ENCODE measurements at regions not wholly inside any gene's neighbourhood (a gene's known extent, or its start where the extent isn't known, plus 50 kb on each side); places are given as distances from the start of the nearest gene placed in this dataset.

- H3K4me3 ChIP-seq (ENCODE audit: low read length): no peak overlapping the region
- DNase-seq (ENCODE audit: low read depth): no peak
- no peak for TF ChIP-seq CTCF (IDR thresholded peaks at IDR 0.05; ENCODE audit: insufficient read depth, low read depth, low read length, missing control alignments)
Measured at GRCh38 chr10:130485958-130486895, 350.0 kb downstream of the GLRX3 start.

- DNase-seq (ENCODE audit: low read depth): no peak
- H3K4me3 ChIP-seq (ENCODE audit: low read length): no peak overlapping the region
- TF ChIP-seq CTCF (IDR thresholded peaks at IDR 0.05; ENCODE audit: insufficient read depth, low read depth, low read length, missing control alignments): no peak
Measured at GRCh38 chr10:130486906-130487305, 350.7 kb downstream of the GLRX3 start.

GRCh38 chr10:130487566-130487965, 351.4 kb downstream of the GLRX3 start:
- no peak for DNase-seq (ENCODE audit: low read depth)
- no peak for TF ChIP-seq CTCF (IDR thresholded peaks at IDR 0.05; ENCODE audit: insufficient read depth, low read depth, low read length, missing control alignments)
- H3K4me3 ChIP-seq (ENCODE audit: low read length): no peak overlapping the region

- no peak for DNase-seq (ENCODE audit: low read depth)
- no peak overlapping the region for H3K4me3 ChIP-seq (ENCODE audit: low read length)
- no peak for TF ChIP-seq CTCF (IDR thresholded peaks at IDR 0.05; ENCODE audit: insufficient read depth, low read depth, low read length, missing control alignments)
Measured at GRCh38 chr10:130489891-130490290, 353.7 kb downstream of the GLRX3 start.

GRCh38 chr10:130491011-130491692, 355.0 kb downstream of the GLRX3 start:
- no peak for DNase-seq (ENCODE audit: low read depth)

GRCh38 chr10:130491693-130492050, 355.5 kb downstream of the GLRX3 start:
- no peak overlapping the region for H3K4me3 ChIP-seq (ENCODE audit: low read length)
- TF ChIP-seq CTCF (IDR thresholded peaks at IDR 0.05; ENCODE audit: insufficient read depth, low read depth, low read length, missing control alignments): no peak
- DNase-seq (ENCODE audit: low read depth): no peak

More at GRCh38 chr10:130491011-130491692, 355.0 kb downstream of the GLRX3 start:
- no peak overlapping the region for H3K4me3 ChIP-seq (ENCODE audit: low read length)
- no peak for TF ChIP-seq CTCF (IDR thresholded peaks at IDR 0.05; ENCODE audit: insufficient read depth, low read depth, low read length, missing control alignments)

Data from epithelial cell of esophagus (primary cell).